H1 (cell line): ENCODE measurements at regions not wholly inside any gene's neighbourhood (a gene's known extent, or its start where the extent isn't known, plus 50 kb on each side); places are given as distances from the start of the nearest gene placed in this dataset.

Experiments
- CTCF ChIA-PET: fragments of 300-600 bp; sonication (Branson Sonifier 250); formaldehyde crosslinking; loops from one replicate; lab custom pipeline; 2021; ENCODE audit not compliant: partially characterized antibody; lab: Charles Lee
- POLR2A ChIA-PET: fragments of 300-600 bp; sonication (Branson Sonifier 250); formaldehyde crosslinking; loops from one replicate; lab custom pipeline; 2021; ENCODE audit warnings: inconsistent platforms; ENCODE audit not compliant: partially characterized antibody; lab: Charles Lee
- DNase-seq, 2 experiments: peaks; one replicate each; pipeline versions ENCODE4 v3.0.0 to v3.0.0-alpha.2; 2010 to 2022; ENCODE audit warnings: low spot score in 2 of 2, low read depth in 1 of 2, mixed read lengths in 1 of 2
- FAIRE-seq: peaks from 2 replicates; lab custom pipeline; 2011; peaks lifted over from hg19 to GRCh38; lab: Jason Lieb, UNC
- H2AFZ ChIP-seq: 2 replicates; pipeline ENCODE4 v1.8.1; 2012; ENCODE audit warnings: low read length, inconsistent platforms
- H2AK5ac ChIP-seq: 2 replicates; pipeline ENCODE4 v1.6.1; 2013; ENCODE audit warnings: low read depth, low read length
- H2BK120ac ChIP-seq: replicated peaks from 2 replicates; pipeline ENCODE3; 2013; ENCODE audit warnings: low read depth, low read length, inconsistent platforms
- H2BK12ac ChIP-seq: 2 replicates; pipeline ENCODE4 v1.6.1; 2013; ENCODE audit warnings: low read depth, low read length
- H2BK15ac ChIP-seq: 2 replicates; pipeline ENCODE4 v1.6.1; 2013; ENCODE audit warnings: low read length
- H2BK20ac ChIP-seq: 2 replicates; pipeline ENCODE4 v1.6.1; 2013; ENCODE audit warnings: low read length
- H2BK5ac ChIP-seq: 2 replicates; pipeline ENCODE4 v1.6.1; 2013; ENCODE audit warnings: low read depth, low read length
- H3K14ac ChIP-seq: 2 replicates; pipeline ENCODE4 v1.6.1; 2013; ENCODE audit warnings: inconsistent platforms; ENCODE audit not compliant: insufficient read length
- H3K18ac ChIP-seq: 2 replicates; pipeline ENCODE4 v1.6.1; 2013; ENCODE audit warnings: low read length; ENCODE audit errors: extremely low read depth
- H3K23ac ChIP-seq: 2 replicates; pipeline ENCODE4 v1.6.1; 2013; ENCODE audit warnings: inconsistent platforms; ENCODE audit not compliant: insufficient read length
- H3K23me2 ChIP-seq: 2 replicates; pipeline ENCODE4 v1.6.1; 2013; ENCODE audit warnings: low read depth, low read length
- H3K27ac ChIP-seq: 2 replicates; pipeline ENCODE4 v1.6.1; 2011; ENCODE audit warnings: low read depth, low read length, inconsistent platforms
- H3K27me3 ChIP-seq, 4 experiments: replicated peaks in 1 of 4; 1 replicate in 1 of 4; 2 replicates in 3 of 4; pipeline versions ENCODE4 v1.6.1 to v1.8.1; 2011 to 2013; ENCODE audit warnings: low read length in 3 of 4, mild to moderate bottlenecking in 3 of 4, inconsistent platforms in 2 of 4, mixed read lengths in 2 of 4, moderate library complexity in 1 of 4; ENCODE audit not compliant: control insufficient read depth in 3 of 4, insufficient read depth in 3 of 4; ENCODE audit errors: extremely low read depth in 1 of 4
- H3K36me3 ChIP-seq, 4 experiments: 2 replicates each; pipeline versions ENCODE4 v1.6.1 to v1.8.1; 2011 to 2013; ENCODE audit warnings: mild to moderate bottlenecking in 4 of 4, low read length in 3 of 4, moderate library complexity in 2 of 4, control low read depth in 1 of 4, inconsistent platforms in 1 of 4; ENCODE audit not compliant: insufficient read depth in 4 of 4, control insufficient read depth in 2 of 4
- H3K4ac ChIP-seq: replicated peaks from 2 replicates; pipeline ENCODE3; 2013; ENCODE audit warnings: low read length, low read depth, mixed read lengths, inconsistent platforms; ENCODE audit not compliant: insufficient read length
- H3K4me1 ChIP-seq, 4 experiments: replicated peaks in 1 of 4; 1 replicate in 1 of 4; 2 replicates in 3 of 4; pipeline versions ENCODE4 v1.6.1 to v1.8.1; 2011 to 2013; ENCODE audit warnings: low read length in 3 of 4, inconsistent platforms in 2 of 4, mixed read lengths in 1 of 4; ENCODE audit not compliant: insufficient read depth in 4 of 4, control insufficient read depth in 3 of 4
- H3K4me2 ChIP-seq, 2 experiments: 2 replicates each; pipeline versions ENCODE4 v1.6.1 to v1.8.1; 2011 to 2013; ENCODE audit warnings: low read depth in 2 of 2, low read length in 2 of 2, control low read depth in 1 of 2, inconsistent platforms in 1 of 2, mild to moderate bottlenecking in 1 of 2; ENCODE audit not compliant: insufficient read depth in 1 of 2
- H3K4me3 ChIP-seq, 4 experiments: fragments of 200-600, 300-600 bp in 1 of 4; sonication (generic), shearing (Covaris generic), sonication (Bioruptor Twin) in 1 of 4; 2 replicates each; pipeline versions ENCODE4 v1.5.1 to v1.8.1; 2011 to 2016; ENCODE audit warnings: low read length in 4 of 4, low read depth in 3 of 4, control low read depth in 2 of 4, inconsistent platforms in 2 of 4, mild to moderate bottlenecking in 2 of 4, mixed read lengths in 1 of 4, moderate library complexity in 1 of 4; ENCODE audit not compliant: insufficient read depth in 2 of 4; ENCODE audit errors: extremely low read depth in 1 of 4
- H3K56ac ChIP-seq: replicated peaks from 2 replicates; pipeline ENCODE3; 2013; ENCODE audit warnings: low read depth, mild to moderate bottlenecking, mixed read lengths, low read length, inconsistent platforms; ENCODE audit not compliant: insufficient read length
- H3K79me1 ChIP-seq: 2 replicates; pipeline ENCODE4 v1.6.1; 2013; ENCODE audit warnings: low read depth, low read length, control low read depth
- H3K79me2 ChIP-seq, 2 experiments: 2 replicates each; pipeline versions ENCODE4 v1.6.1 to v1.8.1; 2012 to 2013; ENCODE audit warnings: low read length in 2 of 2, mild to moderate bottlenecking in 2 of 2, inconsistent platforms in 1 of 2; ENCODE audit not compliant: insufficient read depth in 2 of 2, control insufficient read depth in 1 of 2
- H3K9ac ChIP-seq, 4 experiments: replicated peaks in 1 of 4; 1 replicate in 1 of 4; 2 replicates in 3 of 4; pipeline versions ENCODE4 v1.6.1 to v1.8.1; 2011 to 2013; ENCODE audit warnings: low read depth in 3 of 4, low read length in 3 of 4, control low read depth in 2 of 4, mild to moderate bottlenecking in 2 of 4, moderate library complexity in 2 of 4, inconsistent platforms in 1 of 4; ENCODE audit errors: extremely low read depth in 1 of 4
- H3K9me3 ChIP-seq, 2 experiments: 2 replicates each; pipeline versions ENCODE4 v1.6.1 to v1.8.1; 2012 to 2013; ENCODE audit warnings: mild to moderate bottlenecking in 2 of 2, moderate library complexity in 2 of 2, control low read depth in 1 of 2, inconsistent platforms in 1 of 2, low read depth in 1 of 2, low read length in 1 of 2, mixed read lengths in 1 of 2; ENCODE audit not compliant: insufficient read depth in 2 of 2
- H4K20me1 ChIP-seq, 2 experiments: replicated peaks in 1 of 2; 2 replicates each; pipeline versions ENCODE3 to v1.8.1; 2011 to 2013; ENCODE audit warnings: inconsistent platforms in 2 of 2, low read length in 2 of 2, mild to moderate bottlenecking in 1 of 2; ENCODE audit not compliant: insufficient read depth in 2 of 2, control insufficient read depth in 1 of 2
- H4K5ac ChIP-seq: 2 replicates; pipeline ENCODE4 v1.6.1; 2013; ENCODE audit warnings: low read length, low read depth, mixed read lengths, inconsistent platforms; ENCODE audit not compliant: insufficient read length
- H4K8ac ChIP-seq: 2 replicates; pipeline ENCODE4 v1.8.0; 2013; ENCODE audit warnings: mild to moderate bottlenecking, moderate library complexity, low read length, inconsistent platforms; ENCODE audit not compliant: insufficient read depth; ENCODE audit errors: extremely low read depth
- H4K91ac ChIP-seq: replicated peaks from 2 replicates; pipeline ENCODE3; 2013; ENCODE audit warnings: low read length, mixed read lengths, inconsistent platforms; ENCODE audit not compliant: insufficient read length
- PHF8 ChIP-seq: fragments of 200-600 bp; sonication (generic); conservative IDR thresholded peaks from 2 replicates; pipeline ENCODE4 v1.7.1; 2012; ENCODE audit warnings: low read depth, mild to moderate bottlenecking, inconsistent platforms, low read length, moderate library complexity
- POLR2A ChIP-seq, 2 experiments: IDR thresholded peaks; 1 replicate in 1 of 2; 2 replicates in 1 of 2; pipeline ENCODE4 v1.6.1; 2011; ENCODE audit warnings: low read depth in 2 of 2, low read length in 2 of 2, mild to moderate bottlenecking in 2 of 2; ENCODE audit errors: control extremely low read depth in 1 of 2
- WGBS, 2 experiments: shearing (Covaris generic) in 1 of 2; methylation state at CpG; one replicate each; pipeline versions ENCODE4 v1.1.6 to v1.1.7; 2013 to 2015; ENCODE audit warnings: low lambda C conversion rate in 2 of 2, mixed read lengths in 2 of 2, inconsistent platforms in 1 of 2, low coverage in 1 of 2, missing lambda C conversion rate in 1 of 2; ENCODE audit not compliant: insufficient replicate concordance in 2 of 2, insufficient coverage in 1 of 2, insufficient read length in 1 of 2; ENCODE audit errors: extremely low coverage in 1 of 2, missing lambda C conversion rate in 1 of 2; 5-methylcytosine and 5-hydroxymethylcytosine counted together

- H2BK120ac ChIP-seq: no peak overlapping the region
- no peaks in the 10 kb centered on the region for H4K20me1 ChIP-seq
- 90% methylated on average over 23 of the region's 23 CpGs; no CpG with 5 or more reads in 1 of the 2 experiments for WGBS, 2 experiments
- H3K27me3 ChIP-seq: no peaks in the 10 kb centered on the region
- H3K56ac ChIP-seq: no peak overlapping the region
- H3K4ac ChIP-seq: no peak overlapping the region
- H2AK5ac ChIP-seq: no peak overlapping the region
- H3K79me2 ChIP-seq: no peaks in the 10 kb centered on the region
- no peaks in the 10 kb centered on the region for H3K36me3 ChIP-seq
- ChIA-PET POLR2A (no interaction called here), CTCF (interaction anchor here (0.6 kb wide), 1 partner anchor 16 kb away, joined by 3 read pairs; no protein-coding TSS in a partner anchor)
- H2BK20ac ChIP-seq: no peak overlapping the region
- no peak overlapping the region for H2AFZ ChIP-seq
- no peak overlapping the region for H3K27ac ChIP-seq
- FAIRE-seq: no peak
- no peak overlapping the region for H4K5ac ChIP-seq
- H3K79me1 ChIP-seq: no peaks in the 10 kb centered on the region
- DNase-seq: no peak
- no peak overlapping the region for H4K91ac ChIP-seq
- H3K9ac ChIP-seq: no peak overlapping the region
- no peak overlapping the region for H3K4me2 ChIP-seq
- no peak overlapping the region for H2BK12ac ChIP-seq
- H3K4me3 ChIP-seq: no peak overlapping the region
- no peak overlapping the region for H3K18ac ChIP-seq
- no peaks in the 10 kb centered on the region for H3K4me1 ChIP-seq
- H3K23ac ChIP-seq: no peak overlapping the region
- no peak overlapping the region for H2BK15ac ChIP-seq
- H2BK5ac ChIP-seq: no peak overlapping the region
- no peak overlapping the region for H3K14ac ChIP-seq
- H3K23me2 ChIP-seq: no peaks in the 10 kb centered on the region
- H4K8ac ChIP-seq: no peak overlapping the region
- H3K9me3 ChIP-seq: peaks cover 69 to 89% of the 10 kb centered on the region in 2 experiments
- TF ChIP-seq POLR2A (IDR thresholded peaks at IDR 0.05; ENCODE audit: control extremely low read depth in 1 of 2, low read depth in 2 of 2, low read length in 2 of 2) (no peak), PHF8 (no peak)
These were observed 788.3 kb downstream of the TBC1D22A start for GRCh38 chr22:47550524-47551430.
